Activated CD8-positive, alpha-beta T cell treated with anti-CD3 and anti-CD28 coated beads for 36 hours (primary cell): ENCODE measurements at regions not wholly inside any gene's neighbourhood (a gene's known extent, or its start where the extent isn't known, plus 50 kb on each side); places are given as distances from the start of the nearest gene placed in this dataset.

Experiments used
- ATAC-seq: fragments of 200-7000 bp; cut with Tn5 transposase; one replicate; pipeline ENCODE4 v1.10.0; 2021; ENCODE audit warnings: mild to moderate bottlenecking, moderate library complexity
- CTCF ChIA-PET: fragments of 350-600 bp; sonication (Branson Sonifier 250); formaldehyde crosslinking; loops from one replicate; lab custom pipeline; 2021; ENCODE audit warnings: antibody characterized with exemption; lab: Charles Lee
- POLR2A ChIA-PET: fragments of 350-600 bp; sonication (Branson Sonifier 250); formaldehyde crosslinking; loops from one replicate; lab custom pipeline; 2021; ENCODE audit warnings: antibody characterized with exemption; lab: Charles Lee
- DNase-seq: peaks from one replicate; pipeline ENCODE4 v3.0.0-alpha.2; 2020
- H3K27ac Mint-ChIP-seq: one replicate; pipeline ENCODE4 v1.8.0; 2021; ENCODE audit warnings: mild to moderate bottlenecking, mixed read lengths
- H3K27me3 Mint-ChIP-seq: one replicate; pipeline ENCODE4 v1.8.0; 2021; ENCODE audit warnings: mixed read lengths
- H3K36me3 Mint-ChIP-seq: one replicate; pipeline ENCODE4 v1.8.0; 2021; ENCODE audit warnings: low read depth, mixed read lengths
- H3K4me1 Mint-ChIP-seq: one replicate; pipeline ENCODE4 v1.8.0; 2021; ENCODE audit warnings: low read depth, mixed read lengths
- H3K4me3 Mint-ChIP-seq: one replicate; pipeline ENCODE4 v1.8.0; 2021; ENCODE audit warnings: mild to moderate bottlenecking, moderate library complexity, mixed read lengths
- H3K9me3 Mint-ChIP-seq: one replicate; pipeline ENCODE4 v1.8.0; 2021; ENCODE audit warnings: mixed read lengths
- CTCF ChIP-seq: fragments of 200-600 bp; IDR thresholded peaks from one replicate; pipeline ENCODE4 v1.8.0; 2022; ENCODE audit warnings: antibody characterized with exemption, mild to moderate bottlenecking
- intact Hi-C: fragments of 100-400 bp; cut with micrococcal nuclease; formaldehyde crosslinking; loops from one replicate; pipeline ENCODE4 v1.10.0; 2022

GRCh38 chr12:111310076-111310870, 58.6 kb downstream of the PHETA1 start:
- no peak for DNase-seq
- Mint-ChIP-seq H3K36me3 (peaks cover 4% of the 10 kb centered on the region), H3K27ac (no peak overlapping the region), H3K4me1 (peaks cover 5% of the 10 kb centered on the region), H3K9me3 (peaks cover 12% of the 10 kb centered on the region), H3K27me3 (peaks cover 8% of the 10 kb centered on the region), H3K4me3 (no peak overlapping the region)
- no peak for TF ChIP-seq CTCF
- ChIA-PET CTCF (no interaction called here), POLR2A (no interaction called here)
- intact Hi-C loops: loop anchor here (10.0 kb wide), 1 partner anchor 285 kb away; no protein-coding TSS in a partner anchor
- ATAC-seq: no peak

DNA sequence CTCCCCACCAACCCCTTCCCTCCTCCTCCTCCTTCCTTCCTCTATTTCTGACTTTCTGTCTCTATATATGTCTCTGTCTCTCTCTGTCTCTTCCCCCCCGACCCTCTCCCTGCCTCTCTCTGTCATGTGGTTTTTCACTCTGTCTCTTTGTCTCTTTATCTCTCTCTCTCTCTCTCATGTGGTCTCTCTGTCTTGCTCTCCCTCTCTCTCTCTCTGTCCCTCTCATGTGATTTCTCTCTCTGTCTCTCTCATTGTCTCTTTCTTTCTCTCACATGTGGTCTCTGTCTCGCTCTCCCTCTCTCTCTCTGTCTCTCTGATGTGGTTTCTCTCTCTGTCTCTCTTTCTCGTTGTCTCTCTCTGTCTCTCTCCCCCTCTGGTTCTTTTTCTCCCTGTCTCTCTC, 59.3 kb downstream of the PHETA1 start:
- no peak overlapping the region for H3K27ac Mint-ChIP-seq
- intact Hi-C loops: loop anchor here (10.0 kb wide), 1 partner anchor 375 kb away; no protein-coding TSS in a partner anchor
- peaks cover 4% of the 10 kb centered on the region for H3K27me3 Mint-ChIP-seq
- peaks cover 19% of the 10 kb centered on the region for H3K9me3 Mint-ChIP-seq
- H3K36me3 Mint-ChIP-seq: peaks cover 9% of the 10 kb centered on the region
- no peak overlapping the region for H3K4me3 Mint-ChIP-seq
- H3K4me1 Mint-ChIP-seq: peaks cover 5% of the 10 kb centered on the region
- DNase-seq: no peak
- POLR2A ChIA-PET: no interaction called here
- CTCF ChIA-PET: no interaction called here
- no peak for TF ChIP-seq CTCF
- ATAC-seq: no peak

- Mint-ChIP-seq H3K4me3 (no peak overlapping the region), H3K27ac (no peak overlapping the region), H3K27me3 (peaks cover 1% of the 10 kb centered on the region), H3K9me3 (peaks cover 25% of the 10 kb centered on the region), H3K4me1 (peaks cover 5% of the 10 kb centered on the region), H3K36me3 (peaks cover 12% of the 10 kb centered on the region)
- ATAC-seq: no peak
- no peak for DNase-seq
- TF ChIP-seq CTCF: no peak
- CTCF ChIA-PET: no interaction called here
- intact Hi-C loops: loop anchor here (10.0 kb wide), 1 partner anchor 374 kb away; no protein-coding TSS in a partner anchor
- POLR2A ChIA-PET: no interaction called here
These were observed 60.4 kb downstream of the PHETA1 start for GRCh38 chr12:111308473-111308872.

DNA sequence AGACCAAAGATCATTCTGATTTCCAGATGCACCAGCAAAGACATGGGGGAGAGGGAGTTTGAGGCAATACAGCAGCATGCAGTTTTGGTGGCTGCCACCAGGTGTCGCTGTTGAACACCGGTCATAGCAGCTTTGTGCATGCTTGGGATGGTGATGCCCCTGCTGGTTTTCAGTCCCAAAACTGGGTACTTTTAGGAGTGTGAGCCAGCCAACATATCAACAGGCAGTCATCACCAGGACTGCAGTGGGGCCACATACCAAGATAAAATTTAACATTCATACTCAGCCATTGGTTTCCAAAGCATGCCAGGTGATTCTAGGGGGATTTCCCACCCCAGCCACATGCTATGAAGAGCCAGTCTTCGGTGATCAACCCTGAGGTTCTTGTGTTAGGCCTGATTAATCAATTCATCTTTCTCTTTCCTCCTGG, 64.2 kb downstream of the PHETA1 start:
- ChIA-PET CTCF (interaction anchor here (0.7 to 1.6 kb wide), 5 partner anchors 8 to 212 kb away, joined by 3 to 6 read pairs (median 3); no protein-coding TSS in a partner anchor), POLR2A (no interaction called here)
- Mint-ChIP-seq H3K27me3 (peaks cover 1% of the 10 kb centered on the region), H3K4me3 (no peak overlapping the region), H3K4me1 (peaks cover 2% of the 10 kb centered on the region), H3K9me3 (peaks cover 25% of the 10 kb centered on the region), H3K27ac (no peak overlapping the region), H3K36me3 (peaks cover 12% of the 10 kb centered on the region)
- peak; percentile 34 for ATAC-seq
- intact Hi-C loops: loop anchor here (10.0 kb wide), 1 partner anchor 370 kb away; no protein-coding TSS in a partner anchor
- TF ChIP-seq CTCF: peak; percentile 97
- DNase-seq: peak; percentile 67

DNA sequence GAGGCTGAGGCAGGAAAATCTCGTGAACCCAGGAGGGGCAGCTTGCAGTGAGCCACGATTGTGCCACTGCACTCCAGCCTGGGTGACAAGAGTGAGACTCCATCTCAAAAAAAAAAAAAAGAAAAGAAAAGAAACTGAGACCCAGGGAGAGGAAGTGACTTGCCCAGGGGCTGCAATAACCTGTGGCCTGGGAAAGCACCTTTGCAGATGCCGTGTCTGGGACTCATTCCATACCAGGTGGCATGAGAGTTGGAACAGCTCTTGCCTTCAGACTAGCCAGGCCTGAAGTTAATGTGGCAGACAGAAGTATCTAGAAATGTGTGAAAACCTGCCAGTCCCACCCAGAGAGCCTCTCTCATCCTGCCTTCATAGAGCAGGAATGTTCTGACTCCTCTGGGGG, 65.4 kb downstream of the PHETA1 start:
- peaks cover 1% of the 10 kb centered on the region for H3K27me3 Mint-ChIP-seq
- no peak overlapping the region for H3K4me3 Mint-ChIP-seq
- H3K4me1 Mint-ChIP-seq: no peaks in the 10 kb centered on the region
- H3K9me3 Mint-ChIP-seq: peaks cover 25% of the 10 kb centered on the region
- TF ChIP-seq CTCF: no peak
- H3K27ac Mint-ChIP-seq: no peak overlapping the region
- peaks cover 12% of the 10 kb centered on the region for H3K36me3 Mint-ChIP-seq
- no peak for ATAC-seq
- intact Hi-C loops: loop anchor here (10.0 kb wide), 1 partner anchor 369 kb away; no protein-coding TSS in a partner anchor
- POLR2A ChIA-PET: no interaction called here
- CTCF ChIA-PET: interaction anchor here (0.9 to 1.6 kb wide), 5 partner anchors 9 to 93 kb away, joined by 3 to 4 read pairs (median 3); no protein-coding TSS in a partner anchor
- no peak for DNase-seq
